Upper lobe of left lung (tissue), 6 donors: ENCODE measurements at regions not wholly inside any gene's neighbourhood (a gene's known extent, or its start where the extent isn't known, plus 50 kb on each side); places are given as distances from the start of the nearest gene placed in this dataset.

ENCODE experiments used
- ATAC-seq, 2 donors: fragments of 200-7000 bp; cut with Tn5 transposase; one replicate each; pipeline ENCODE4 v1.9.1; 2022; ENCODE audit warnings: mild to moderate bottlenecking in 2 of 2, moderate library complexity in 2 of 2; ENCODE audit not compliant: low FRiP score in 2 of 2
- DNase-seq, 2 donors: peaks; one replicate each; pipeline ENCODE4 v3.0.0-alpha.2; 2019 to 2020
- H3K27ac ChIP-seq, 4 donors: fragments of 200-600 bp; sonication (generic); one replicate each; pipeline ENCODE4 v1.5.1; 2016 to 2019
- H3K27me3 ChIP-seq, 4 donors: fragments of 200-600 bp; sonication (generic); one replicate each; pipeline ENCODE4 v1.5.1; 2017 to 2019
- H3K36me3 ChIP-seq, 4 donors: fragments of 200-600 bp; sonication (generic); one replicate each; pipeline ENCODE4 v1.5.1; 2016 to 2019
- H3K4me1 ChIP-seq, 4 donors: fragments of 200-600 bp; sonication (generic); one replicate each; pipeline ENCODE4 v1.5.1; 2018 to 2019
- H3K4me3 ChIP-seq, 4 donors: fragments of 200-600 bp; sonication (generic); one replicate each; pipeline ENCODE4 v1.5.1; 2017 to 2019; ENCODE audit warnings: mild to moderate bottlenecking in 2 of 4, moderate library complexity in 1 of 4
- H3K9me3 ChIP-seq, 4 donors: fragments of 200-600 bp; sonication (generic); one replicate each; pipeline ENCODE4 v1.5.1; 2018 to 2019
- EP300 ChIP-seq, 4 donors: sonication (generic); formaldehyde crosslinking; IDR thresholded peaks; one replicate each; pipeline ENCODE4 v1.5.1; 2017; ENCODE audit warnings: antibody characterized with exemption in 4 of 4, control low read depth in 2 of 4
- POLR2A ChIP-seq, 4 donors: fragments of 450-650 bp; IDR thresholded peaks; one replicate each; pipeline ENCODE4 v1.5.1; 2016 to 2017; ENCODE audit warnings: antibody characterized with exemption in 4 of 4, mild to moderate bottlenecking in 2 of 4
- POLR2AphosphoS5 ChIP-seq, 2 donors: sonication (generic); formaldehyde crosslinking; IDR thresholded peaks; one replicate each; pipeline ENCODE4 v1.5.1; 2017; ENCODE audit warnings: antibody characterized with exemption in 2 of 2
- WGBS, 2 donors: methylation state at CpG; one replicate each; pipeline ENCODE4 v1.1.5; 2017 to 2018; 5-methylcytosine and 5-hydroxymethylcytosine counted together
- TF ChIP-seq, protein P1 (sequence below), 6 experiments: fragments of 450-650 bp in 4 of 6; fragments of 200-600 bp in 2 of 6; sonication (generic) in 2 of 6; IDR thresholded peaks; one replicate each; pipeline ENCODE4 v1.5.1; 2016 to 2019; ENCODE audit warnings: antibody characterized with exemption in 6 of 6
- donor health status: DM: no; HTN: no; CAD: no; lungs with moderate emphysema.
- donor health status: DM: no; HTN: yes; CAD: no; lungs with severe emphysema.

DNA sequence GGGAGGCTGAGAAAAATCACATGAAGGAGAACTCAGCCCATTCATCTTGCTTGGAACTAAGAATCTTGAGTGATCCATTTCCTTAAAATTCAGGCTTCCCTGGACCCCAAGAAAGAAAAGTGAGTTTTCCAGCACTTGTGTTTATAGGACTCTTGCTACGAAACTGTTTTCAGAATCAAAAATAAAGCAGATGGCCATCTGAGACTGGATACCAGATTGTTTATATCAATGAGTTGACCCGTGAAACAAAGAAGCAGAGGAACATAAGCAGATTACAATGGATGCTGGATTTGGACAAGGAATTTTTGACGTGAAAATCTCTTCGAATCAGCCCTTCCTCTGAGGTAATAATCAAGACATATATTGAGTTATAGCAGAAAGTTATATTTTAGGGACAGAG is 223.2 kb downstream of the SYK start:
- H3K9me3 ChIP-seq, result peaks cover 0 to 4% (median 0%) of the 10 kb centered on the region in 4 donors
- WGBS, 2 donors, result 73 to 81% methylated on average over 4 of the region's 4 CpGs
- DNase-seq (no peak), ATAC-seq (no peak)
- no peaks in the 10 kb centered on the region for H3K36me3 ChIP-seq
- no peaks in the 10 kb centered on the region for H3K4me1 ChIP-seq
- TF ChIP-seq, protein P1, sequence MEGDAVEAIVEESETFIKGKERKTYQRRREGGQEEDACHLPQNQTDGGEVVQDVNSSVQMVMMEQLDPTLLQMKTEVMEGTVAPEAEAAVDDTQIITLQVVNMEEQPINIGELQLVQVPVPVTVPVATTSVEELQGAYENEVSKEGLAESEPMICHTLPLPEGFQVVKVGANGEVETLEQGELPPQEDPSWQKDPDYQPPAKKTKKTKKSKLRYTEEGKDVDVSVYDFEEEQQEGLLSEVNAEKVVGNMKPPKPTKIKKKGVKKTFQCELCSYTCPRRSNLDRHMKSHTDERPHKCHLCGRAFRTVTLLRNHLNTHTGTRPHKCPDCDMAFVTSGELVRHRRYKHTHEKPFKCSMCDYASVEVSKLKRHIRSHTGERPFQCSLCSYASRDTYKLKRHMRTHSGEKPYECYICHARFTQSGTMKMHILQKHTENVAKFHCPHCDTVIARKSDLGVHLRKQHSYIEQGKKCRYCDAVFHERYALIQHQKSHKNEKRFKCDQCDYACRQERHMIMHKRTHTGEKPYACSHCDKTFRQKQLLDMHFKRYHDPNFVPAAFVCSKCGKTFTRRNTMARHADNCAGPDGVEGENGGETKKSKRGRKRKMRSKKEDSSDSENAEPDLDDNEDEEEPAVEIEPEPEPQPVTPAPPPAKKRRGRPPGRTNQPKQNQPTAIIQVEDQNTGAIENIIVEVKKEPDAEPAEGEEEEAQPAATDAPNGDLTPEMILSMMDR (IDR thresholded peaks at IDR 0.05), result no peak
- H3K4me3 ChIP-seq, result no peak overlapping the region
- no peaks in the 10 kb centered on the region for H3K27me3 ChIP-seq
- H3K27ac ChIP-seq, result no peak overlapping the region

DNA sequence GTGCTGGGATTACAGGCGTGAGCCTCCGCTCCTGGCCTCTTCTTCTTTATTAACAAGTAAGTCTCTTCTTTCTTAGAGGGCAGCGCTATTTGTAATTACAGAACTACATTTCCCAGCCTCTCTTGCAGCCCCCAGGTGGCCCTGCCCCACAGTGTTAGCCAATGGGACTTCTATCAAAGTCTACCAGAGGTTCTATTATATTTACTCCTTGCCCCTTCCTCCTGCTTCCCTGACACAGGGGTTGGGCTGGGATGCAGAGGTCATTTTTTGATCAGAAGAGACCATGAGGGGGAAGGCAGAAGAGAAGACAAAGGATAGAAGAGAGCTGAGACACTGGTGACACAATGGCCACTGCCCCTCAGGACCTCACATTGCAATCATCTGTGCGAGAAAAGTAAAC is 224.2 kb downstream of the SYK start:
- no peaks in the 10 kb centered on the region for H3K36me3 ChIP-seq
- TF ChIP-seq POLR2AphosphoS5 (IDR thresholded peaks at IDR 0.05), result no peak
- TF ChIP-seq, protein P1 (IDR thresholded peaks at IDR 0.05), result no peak
- TF ChIP-seq EP300 (IDR thresholded peaks at IDR 0.05), result no peak
- TF ChIP-seq POLR2A (IDR thresholded peaks at IDR 0.05), result no peak
- no peaks in the 10 kb centered on the region for H3K4me1 ChIP-seq
- peaks cover 0 to 4% (median 0%) of the 10 kb centered on the region in 4 donors for H3K9me3 ChIP-seq
- ATAC-seq (no peak), DNase-seq (no peak)
- H3K27ac ChIP-seq, result no peak overlapping the region
- H3K27me3 ChIP-seq, result no peaks in the 10 kb centered on the region
- 89 to 94% methylated on average over 4 of the region's 4 CpGs for WGBS, 2 donors
- no peak overlapping the region for H3K4me3 ChIP-seq

DNA sequence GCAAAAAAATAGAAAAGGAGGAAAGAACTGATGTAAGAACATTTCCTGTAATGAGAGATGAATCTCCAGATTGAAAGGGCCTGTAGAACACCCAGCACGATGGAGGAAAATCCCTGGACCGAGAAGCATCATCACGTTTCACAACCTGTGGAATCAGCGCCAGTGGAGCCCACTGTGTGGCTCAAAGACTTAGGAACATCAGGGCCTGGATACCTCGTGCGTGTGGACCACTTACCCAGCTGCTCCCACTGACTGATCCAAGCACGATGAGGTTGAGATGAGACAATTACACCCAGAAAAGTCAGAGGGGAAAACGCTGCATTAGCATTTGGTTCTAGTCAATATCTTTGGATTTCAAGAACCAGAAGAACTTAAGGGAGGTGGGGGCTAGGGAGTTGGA is 224.6 kb downstream of the SYK start:
- H3K4me3 ChIP-seq, result no peak overlapping the region
- 92% methylated on average over 8 of the region's 8 CpGs for WGBS, 2 donors
- H3K27ac ChIP-seq, result no peak overlapping the region
- no peaks in the 10 kb centered on the region for H3K27me3 ChIP-seq
- H3K4me1 ChIP-seq, result no peaks in the 10 kb centered on the region
- no peaks in the 10 kb centered on the region for H3K36me3 ChIP-seq
- peaks cover 0 to 4% (median 0%) of the 10 kb centered on the region in 4 donors for H3K9me3 ChIP-seq
- no peak for DNase-seq
- TF ChIP-seq, protein P1 (IDR thresholded peaks at IDR 0.05), result no peak
- no peak for TF ChIP-seq POLR2A (IDR thresholded peaks at IDR 0.05)
- no peak for TF ChIP-seq POLR2AphosphoS5 (IDR thresholded peaks at IDR 0.05)
- TF ChIP-seq EP300 (IDR thresholded peaks at IDR 0.05), result no peak
- ATAC-seq, result no peak

DNA sequence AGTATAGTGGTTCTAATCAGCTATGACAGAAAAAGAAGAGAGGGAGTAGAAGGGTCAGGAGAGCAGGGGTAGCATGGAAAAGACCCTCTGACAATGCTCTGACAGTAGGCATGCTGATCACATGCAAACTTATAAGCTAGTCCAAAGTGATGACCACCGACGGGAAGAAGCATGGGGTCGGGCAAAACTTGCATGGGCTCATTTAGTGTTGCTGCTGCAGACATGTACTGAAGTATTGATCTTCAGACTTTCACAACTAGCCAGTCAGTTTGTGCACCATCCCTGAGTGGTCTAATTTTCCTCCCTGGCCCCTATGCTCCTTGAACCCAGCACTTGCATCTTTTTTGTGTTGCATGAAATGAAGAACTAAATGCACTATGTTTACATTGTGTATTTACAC is 225.4 kb downstream of the SYK start:
- Histone ChIP-seq H3K4me3 (no peak overlapping the region), H3K27me3 (no peaks in the 10 kb centered on the region), H3K4me1 (no peaks in the 10 kb centered on the region), H3K27ac (no peak overlapping the region), H3K9me3 (peaks cover 0 to 4% (median 0%) of the 10 kb centered on the region in 4 donors), H3K36me3 (no peaks in the 10 kb centered on the region)
- ATAC-seq, result no peak
- DNase-seq, result no peak
- TF ChIP-seq EP300 (IDR thresholded peaks at IDR 0.05), result no peak
- TF ChIP-seq, protein P1 (IDR thresholded peaks at IDR 0.05), result no peak
- TF ChIP-seq POLR2AphosphoS5 (IDR thresholded peaks at IDR 0.05), result no peak
- TF ChIP-seq POLR2A (IDR thresholded peaks at IDR 0.05), result no peak
- WGBS, 2 donors, result 94 to 97% methylated on average over 3 of the region's 3 CpGs

DNA sequence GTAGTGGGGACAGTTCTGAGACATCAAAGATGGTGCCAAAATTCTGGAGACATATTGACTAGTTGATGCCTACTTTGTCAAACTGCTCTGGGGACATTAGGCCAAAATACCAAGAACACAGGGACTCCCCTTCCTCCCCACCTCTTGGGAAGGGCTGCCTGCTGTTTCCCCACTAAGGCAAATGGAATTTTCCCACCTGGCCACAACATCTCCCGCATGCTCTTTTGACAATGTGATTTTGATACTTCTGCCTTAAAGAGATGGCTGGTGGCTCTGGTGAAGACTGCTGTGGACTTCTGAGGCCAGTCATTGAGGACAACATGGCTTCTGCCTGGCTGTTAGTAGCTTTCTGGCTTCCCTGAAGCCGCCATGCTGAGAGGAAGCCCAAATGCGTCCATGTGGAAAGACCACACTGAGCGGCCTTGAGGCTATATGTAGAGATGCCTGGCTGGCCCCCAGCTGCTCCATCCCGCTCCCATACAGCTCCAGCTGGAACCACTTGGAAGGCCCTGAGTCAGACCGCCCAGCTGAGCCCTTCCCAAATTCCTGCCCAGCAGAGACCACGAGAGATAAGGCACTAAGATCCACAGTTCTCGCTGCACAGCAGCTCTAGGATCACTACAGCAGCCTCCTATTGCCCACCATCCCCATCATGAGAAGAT is 226.7 kb downstream of the SYK start:
- TF ChIP-seq, protein P1 (IDR thresholded peaks at IDR 0.05), result no peak
- TF ChIP-seq POLR2AphosphoS5 (IDR thresholded peaks at IDR 0.05), result no peak
- no peak for TF ChIP-seq POLR2A (IDR thresholded peaks at IDR 0.05)
- DNase-seq (no peak), ATAC-seq (no peak)
- H3K36me3 ChIP-seq, result no peaks in the 10 kb centered on the region
- 93 to 100% methylated on average over 2 to 8 of the region's 8 CpGs for WGBS, 2 donors
- H3K9me3 ChIP-seq, result no peaks in the 10 kb centered on the region
- H3K4me3 ChIP-seq, result no peak overlapping the region
- H3K27me3 ChIP-seq, result no peaks in the 10 kb centered on the region
- H3K4me1 ChIP-seq, result no peaks in the 10 kb centered on the region
- no peak overlapping the region for H3K27ac ChIP-seq
